HepG2 (cell line): ENCODE measurements at regions not wholly inside any gene's neighbourhood (a gene's known extent, or its start where the extent isn't known, plus 50 kb on each side); places are given as distances from the start of the nearest gene placed in this dataset.

ENCODE experiments used
- FOXP1 ChIP-seq, 2 experiments: fragments of 450-650 bp in 1 of 2; IDR thresholded peaks; 2 replicates each; pipeline ENCODE4 v1.6.1; 2017 to 2018; ENCODE audit warnings: antibody characterized with exemption in 1 of 2
- NFYB ChIP-seq: sonication (generic); formaldehyde crosslinking; IDR thresholded peaks from 2 replicates; pipeline ENCODE4 v1.4.0; 2020; ENCODE audit warnings: missing genetic modification reagents
- RBAK ChIP-seq: sonication (generic); formaldehyde crosslinking; IDR thresholded peaks from 2 replicates; pipeline ENCODE4 v1.5.1; 2020; ENCODE audit warnings: mild to moderate bottlenecking, missing genetic modification reagents
- TF ChIP-seq, protein P1 (sequence below): sonication (generic); formaldehyde crosslinking; IDR thresholded peaks from 2 replicates; pipeline ENCODE4 v1.5.0; 2020; ENCODE audit warnings: mild to moderate bottlenecking, missing genetic modification reagents, moderate library complexity

DNA sequence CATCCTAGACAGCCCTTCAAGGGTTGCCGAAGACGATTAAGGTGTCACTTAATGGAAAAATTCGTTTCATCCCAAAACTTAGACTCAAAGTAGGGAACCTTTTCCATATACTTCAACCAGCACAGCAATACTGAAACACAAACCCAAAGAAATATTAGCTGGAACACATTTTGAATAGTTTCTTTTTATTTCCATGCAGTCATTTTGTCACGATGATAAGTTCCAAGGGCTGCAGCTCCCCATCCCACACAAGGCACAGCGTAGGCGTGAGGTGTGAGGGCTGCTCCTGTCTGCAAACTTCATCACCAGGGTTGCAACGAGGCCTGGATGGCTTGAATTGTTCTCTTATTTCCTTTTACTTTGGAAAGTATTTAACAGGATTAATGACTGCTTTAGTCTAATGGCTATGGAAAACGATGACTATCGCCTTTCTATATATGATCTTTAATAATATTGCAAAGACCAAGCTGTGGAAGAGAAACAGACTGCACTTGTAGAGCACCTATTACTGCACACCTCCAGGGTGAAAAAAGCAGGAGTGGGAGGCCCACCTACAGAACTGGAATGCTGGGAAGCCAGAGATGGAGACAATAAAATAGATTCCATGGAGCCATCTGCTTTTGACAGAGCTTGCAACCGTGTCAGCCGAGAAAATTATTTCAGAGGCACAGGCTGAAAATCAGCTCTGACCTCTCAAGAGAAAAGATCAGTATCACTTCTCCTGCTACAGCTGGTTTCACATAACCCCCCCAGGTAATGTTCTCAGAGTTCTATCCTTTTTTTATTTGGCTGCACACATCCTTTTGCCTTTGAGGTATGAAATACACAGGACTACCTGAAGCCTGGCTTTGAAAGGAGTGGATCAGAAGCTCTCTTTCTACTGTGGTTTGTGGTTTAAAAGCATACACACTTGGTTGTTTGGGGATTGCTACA lies 274.5 kb upstream of the NBEA start:
- no peak for TF ChIP-seq FOXP1 (IDR thresholded peaks at IDR 0.05)
- no peak for TF ChIP-seq FOXP1 (CRISPR knock-in tag; IDR thresholded peaks at IDR 0.05)
- no peak for TF ChIP-seq RBAK (CRISPR knock-in tag)
- TF ChIP-seq NFYB (CRISPR knock-in tag), result no peak
- TF ChIP-seq, protein P1, sequence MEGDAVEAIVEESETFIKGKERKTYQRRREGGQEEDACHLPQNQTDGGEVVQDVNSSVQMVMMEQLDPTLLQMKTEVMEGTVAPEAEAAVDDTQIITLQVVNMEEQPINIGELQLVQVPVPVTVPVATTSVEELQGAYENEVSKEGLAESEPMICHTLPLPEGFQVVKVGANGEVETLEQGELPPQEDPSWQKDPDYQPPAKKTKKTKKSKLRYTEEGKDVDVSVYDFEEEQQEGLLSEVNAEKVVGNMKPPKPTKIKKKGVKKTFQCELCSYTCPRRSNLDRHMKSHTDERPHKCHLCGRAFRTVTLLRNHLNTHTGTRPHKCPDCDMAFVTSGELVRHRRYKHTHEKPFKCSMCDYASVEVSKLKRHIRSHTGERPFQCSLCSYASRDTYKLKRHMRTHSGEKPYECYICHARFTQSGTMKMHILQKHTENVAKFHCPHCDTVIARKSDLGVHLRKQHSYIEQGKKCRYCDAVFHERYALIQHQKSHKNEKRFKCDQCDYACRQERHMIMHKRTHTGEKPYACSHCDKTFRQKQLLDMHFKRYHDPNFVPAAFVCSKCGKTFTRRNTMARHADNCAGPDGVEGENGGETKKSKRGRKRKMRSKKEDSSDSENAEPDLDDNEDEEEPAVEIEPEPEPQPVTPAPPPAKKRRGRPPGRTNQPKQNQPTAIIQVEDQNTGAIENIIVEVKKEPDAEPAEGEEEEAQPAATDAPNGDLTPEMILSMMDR (CRISPR knock-in tag), result no peak
